SK-N-MC (cell line): ENCODE measurements at regions not wholly inside any gene's neighbourhood (a gene's known extent, or its start where the extent isn't known, plus 50 kb on each side); places are given as distances from the start of the nearest gene placed in this dataset.
A peak's percentile ranks its signal among the peaks of the same experiment; 100 is the strongest.
"Not testable (repeated sequence)": the region's sequence is repeated elsewhere in the genome, so short reads cannot be mapped to it uniquely, and the experiment has no call there.

Source experiments
- DNase-seq: peaks from one replicate; pipeline ENCODE4 v3.0.0-alpha.2; 2011; ENCODE audit warnings: low read depth, low spot score
- H3K27ac ChIP-seq: fragments of 200-600 bp; sonication (generic); 2 replicates; pipeline ENCODE4 v1.5.1; 2016; ENCODE audit warnings: mixed run types
- H3K36me3 ChIP-seq: fragments of 200-600 bp; sonication (generic); 2 replicates; pipeline ENCODE4 v1.6.1; 2017; ENCODE audit warnings: antibody characterized with exemption, low read length, mixed read lengths; ENCODE audit not compliant: insufficient read depth
- H3K4me3 ChIP-seq: fragments of 200-600 bp; sonication (generic); 2 replicates; pipeline ENCODE4 v1.5.1; 2016
- H3K9ac ChIP-seq: fragments of 200-600 bp; sonication (generic); 2 replicates; pipeline ENCODE4 v1.8.0; 2017; ENCODE audit warnings: mixed run types, mixed read lengths; ENCODE audit not compliant: insufficient read length
- H3K9me3 ChIP-seq: fragments of 200-600 bp; sonication (generic); 2 replicates; pipeline ENCODE4 v1.6.1; 2017; ENCODE audit warnings: low read depth, mild to moderate bottlenecking, antibody characterized with exemption, low read length, moderate library complexity, mixed read lengths
- EZH2 ChIP-seq: fragments of 200-600 bp; sonication (generic); IDR thresholded peaks from one replicate; pipeline ENCODE4 v1.6.1; 2017; ENCODE audit warnings: antibody characterized with exemption
- FOXP2 ChIP-seq: optimal IDR thresholded peaks from 2 replicates; pipeline ENCODE3; 2011; ENCODE audit warnings: mild to moderate bottlenecking, moderate library complexity; ENCODE audit not compliant: insufficient read depth; ENCODE audit errors: extremely low read length, control extremely low read depth
- POLR2AphosphoS5 ChIP-seq: IDR thresholded peaks from 2 replicates; pipeline ENCODE4 v1.6.1; 2012; ENCODE audit warnings: mild to moderate bottlenecking, low read depth, low read length, borderline replicate concordance

GRCh38 chr3:191889106-191889505 is 428.1 kb downstream of the PYDC2 start:
- no peak for DNase-seq
- Histone ChIP-seq H3K9ac (no peak overlapping the region), H3K27ac (no peak overlapping the region), H3K9me3 (no peaks in the 10 kb centered on the region), H3K4me3 (no peak overlapping the region), H3K36me3 (no peaks in the 10 kb centered on the region)
- TF ChIP-seq EZH2: no peak
- TF ChIP-seq FOXP2: no peak
- no peak for TF ChIP-seq POLR2AphosphoS5

GRCh38 chr3:191889756-191890155 is 428.8 kb downstream of the PYDC2 start:
- H3K27ac ChIP-seq: no peak overlapping the region
- DNase-seq: no peak

GRCh38 chr3:191894406-191894805 is 433.4 kb downstream of the PYDC2 start:
- H3K9ac ChIP-seq: no peak overlapping the region
- TF ChIP-seq EZH2 (no peak), POLR2AphosphoS5 (no peak), FOXP2 (no peak)
- H3K36me3 ChIP-seq: no peaks in the 10 kb centered on the region
- no peak overlapping the region for H3K4me3 ChIP-seq
- H3K9me3 ChIP-seq: no peaks in the 10 kb centered on the region
- no peak overlapping the region for H3K27ac ChIP-seq
- no peak for DNase-seq

More at GRCh38 chr3:191889756-191890155, 428.8 kb downstream of the PYDC2 start:
- Histone ChIP-seq H3K4me3 (no peak overlapping the region), H3K36me3 (no peaks in the 10 kb centered on the region), H3K9me3 (no peaks in the 10 kb centered on the region), H3K9ac (no peak overlapping the region)
- no peak for TF ChIP-seq EZH2
- TF ChIP-seq POLR2AphosphoS5: no peak

GRCh38 chr3:191901741-191902140 is 440.8 kb downstream of the PYDC2 start:
- DNase-seq: no peak
- H3K36me3 ChIP-seq: no peaks in the 10 kb centered on the region
- H3K9ac ChIP-seq: no peak overlapping the region
- TF ChIP-seq EZH2 (no peak), POLR2AphosphoS5 (no peak), FOXP2 (no peak)
- no peak overlapping the region for H3K27ac ChIP-seq
- no peaks in the 10 kb centered on the region for H3K9me3 ChIP-seq
- H3K4me3 ChIP-seq: no peak overlapping the region

GRCh38 chr3:191912616-191913204 is 451.7 kb downstream of the PYDC2 start:
- Histone ChIP-seq H3K9me3 (no peaks in the 10 kb centered on the region; the same call in 1 of the 2 replicates), H3K27ac (no peak overlapping the region), H3K9ac (no peak overlapping the region), H3K4me3 (no peak overlapping the region), H3K36me3 (no peaks in the 10 kb centered on the region)
- DNase-seq: no peak
- no peak for TF ChIP-seq EZH2
- no peak for TF ChIP-seq POLR2AphosphoS5
- TF ChIP-seq FOXP2: no peak

GRCh38 chr3:191915712-191916111 is 454.7 kb downstream of the PYDC2 start:
- Histone ChIP-seq H3K9me3 (no peaks in the 10 kb centered on the region; the same call in 1 of the 2 replicates), H3K36me3 (no peaks in the 10 kb centered on the region), H3K4me3 (peak overlapping the region; percentile 63), H3K9ac (peak overlapping the region; percentile 51), H3K27ac (peak overlapping the region; percentile 94)
- DNase-seq: peak; percentile 99
- peak; percentile 66; the same call in 1 of the 2 replicates for TF ChIP-seq POLR2AphosphoS5
- TF ChIP-seq FOXP2: no peak

GRCh38 chr3:191919491-191920026 is 458.6 kb downstream of the PYDC2 start:
- H3K4me3 ChIP-seq: no peak overlapping the region
- TF ChIP-seq EZH2 (no peak), POLR2AphosphoS5 (no peak), FOXP2 (peak; percentile 12)
- no peak overlapping the region for H3K27ac ChIP-seq
- no peak overlapping the region for H3K9ac ChIP-seq
- DNase-seq: peak; percentile 24
- no peaks in the 10 kb centered on the region for H3K9me3 ChIP-seq
- H3K36me3 ChIP-seq: no peaks in the 10 kb centered on the region

GRCh38 chr3:191922570-191922969 is 461.6 kb downstream of the PYDC2 start:
- Histone ChIP-seq H3K36me3 (no peaks in the 10 kb centered on the region), H3K27ac (no peak overlapping the region), H3K4me3 (no peak overlapping the region), H3K9ac (no peak overlapping the region), H3K9me3 (no peaks in the 10 kb centered on the region)
- TF ChIP-seq EZH2 (no peak), POLR2AphosphoS5 (no peak), FOXP2 (no peak)
- no peak for DNase-seq

GRCh38 chr3:191927183-191927817 is 466.3 kb downstream of the PYDC2 start:
- H3K36me3 ChIP-seq, H3K4me3 ChIP-seq, H3K9ac ChIP-seq, H3K9me3 ChIP-seq, DNase-seq, H3K27ac ChIP-seq: not testable (repeated sequence)

GRCh38 chr3:191927998-191928397 is 467.0 kb downstream of the PYDC2 start:
- DNase-seq, H3K4me3 ChIP-seq, H3K36me3 ChIP-seq, H3K9ac ChIP-seq, H3K27ac ChIP-seq, H3K9me3 ChIP-seq: not testable (repeated sequence)
